ENCODE measurements at regions not wholly inside any gene's neighbourhood (a gene's known extent, or its start where the extent isn't known, plus 50 kb on each side); places are given as distances from the start of the nearest gene placed in this dataset.

GRCh38 chr21:35779690-35780570 is 280.4 kb downstream of the SETD4 start:
- TF ChIP-seq NFIC (IDR thresholded peaks at IDR 0.05) (no peak), ZBTB7A (IDR thresholded peaks at IDR 0.05; ENCODE audit: low read depth) (no peak), EGR1 (IDR thresholded peaks at IDR 0.05) (no peak), RAD21 (IDR thresholded peaks at IDR 0.05; ENCODE audit: low read depth) (no peak), FOXM1 (IDR thresholded peaks at IDR 0.05; ENCODE audit: borderline replicate concordance, low read depth) (no peak), TEAD4 (IDR thresholded peaks at IDR 0.05) (no peak), CREB1 (IDR thresholded peaks at IDR 0.05; ENCODE audit: low read depth) (no peak), CEBPB (IDR thresholded peaks at IDR 0.05) (no peak), TAF1 (IDR thresholded peaks at IDR 0.05; ENCODE audit: low read depth) (no peak), YY1 (IDR thresholded peaks at IDR 0.05; ENCODE audit: low read depth) (no peak), TCF12 (IDR thresholded peaks at IDR 0.05; ENCODE audit: low read depth) (no peak), EP300 (IDR thresholded peaks at IDR 0.05; ENCODE audit: borderline replicate concordance) (no peak), MAX (IDR thresholded peaks at IDR 0.05) (no peak)
- TF ChIP-seq, protein P1, sequence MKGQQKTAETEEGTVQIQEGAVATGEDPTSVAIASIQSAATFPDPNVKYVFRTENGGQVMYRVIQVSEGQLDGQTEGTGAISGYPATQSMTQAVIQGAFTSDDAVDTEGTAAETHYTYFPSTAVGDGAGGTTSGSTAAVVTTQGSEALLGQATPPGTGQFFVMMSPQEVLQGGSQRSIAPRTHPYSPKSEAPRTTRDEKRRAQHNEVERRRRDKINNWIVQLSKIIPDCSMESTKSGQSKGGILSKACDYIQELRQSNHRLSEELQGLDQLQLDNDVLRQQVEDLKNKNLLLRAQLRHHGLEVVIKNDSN (IDR thresholded peaks at IDR 0.05): no peak
- TF ChIP-seq, protein P2, sequence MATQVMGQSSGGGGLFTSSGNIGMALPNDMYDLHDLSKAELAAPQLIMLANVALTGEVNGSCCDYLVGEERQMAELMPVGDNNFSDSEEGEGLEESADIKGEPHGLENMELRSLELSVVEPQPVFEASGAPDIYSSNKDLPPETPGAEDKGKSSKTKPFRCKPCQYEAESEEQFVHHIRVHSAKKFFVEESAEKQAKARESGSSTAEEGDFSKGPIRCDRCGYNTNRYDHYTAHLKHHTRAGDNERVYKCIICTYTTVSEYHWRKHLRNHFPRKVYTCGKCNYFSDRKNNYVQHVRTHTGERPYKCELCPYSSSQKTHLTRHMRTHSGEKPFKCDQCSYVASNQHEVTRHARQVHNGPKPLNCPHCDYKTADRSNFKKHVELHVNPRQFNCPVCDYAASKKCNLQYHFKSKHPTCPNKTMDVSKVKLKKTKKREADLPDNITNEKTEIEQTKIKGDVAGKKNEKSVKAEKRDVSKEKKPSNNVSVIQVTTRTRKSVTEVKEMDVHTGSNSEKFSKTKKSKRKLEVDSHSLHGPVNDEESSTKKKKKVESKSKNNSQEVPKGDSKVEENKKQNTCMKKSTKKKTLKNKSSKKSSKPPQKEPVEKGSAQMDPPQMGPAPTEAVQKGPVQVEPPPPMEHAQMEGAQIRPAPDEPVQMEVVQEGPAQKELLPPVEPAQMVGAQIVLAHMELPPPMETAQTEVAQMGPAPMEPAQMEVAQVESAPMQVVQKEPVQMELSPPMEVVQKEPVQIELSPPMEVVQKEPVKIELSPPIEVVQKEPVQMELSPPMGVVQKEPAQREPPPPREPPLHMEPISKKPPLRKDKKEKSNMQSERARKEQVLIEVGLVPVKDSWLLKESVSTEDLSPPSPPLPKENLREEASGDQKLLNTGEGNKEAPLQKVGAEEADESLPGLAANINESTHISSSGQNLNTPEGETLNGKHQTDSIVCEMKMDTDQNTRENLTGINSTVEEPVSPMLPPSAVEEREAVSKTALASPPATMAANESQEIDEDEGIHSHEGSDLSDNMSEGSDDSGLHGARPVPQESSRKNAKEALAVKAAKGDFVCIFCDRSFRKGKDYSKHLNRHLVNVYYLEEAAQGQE (IDR thresholded peaks at IDR 0.05; ENCODE audit: low read depth): no peak

- TF ChIP-seq EGR1 (IDR thresholded peaks at IDR 0.05) (no peak), TAF1 (IDR thresholded peaks at IDR 0.05; ENCODE audit: low read depth) (no peak), CEBPB (IDR thresholded peaks at IDR 0.05) (no peak), FOXM1 (IDR thresholded peaks at IDR 0.05; ENCODE audit: borderline replicate concordance, low read depth) (no peak), MAX (IDR thresholded peaks at IDR 0.05) (no peak), CREB1 (IDR thresholded peaks at IDR 0.05; ENCODE audit: low read depth) (no peak), EP300 (IDR thresholded peaks at IDR 0.05; ENCODE audit: borderline replicate concordance) (no peak), TEAD4 (IDR thresholded peaks at IDR 0.05) (no peak), RAD21 (IDR thresholded peaks at IDR 0.05; ENCODE audit: low read depth) (no peak), ZBTB7A (IDR thresholded peaks at IDR 0.05; ENCODE audit: low read depth) (no peak), NFIC (IDR thresholded peaks at IDR 0.05) (no peak), TCF12 (IDR thresholded peaks at IDR 0.05; ENCODE audit: low read depth) (no peak), YY1 (IDR thresholded peaks at IDR 0.05; ENCODE audit: low read depth) (no peak)
- TF ChIP-seq, protein P2 (IDR thresholded peaks at IDR 0.05; ENCODE audit: low read depth): no peak
- TF ChIP-seq, protein P1 (IDR thresholded peaks at IDR 0.05): no peak
Measured at GRCh38 chr21:35779167-35779566, 281.2 kb downstream of the SETD4 start.

- TF ChIP-seq TCF12 (IDR thresholded peaks at IDR 0.05; ENCODE audit: low read depth) (no peak), TEAD4 (IDR thresholded peaks at IDR 0.05) (no peak), CEBPB (IDR thresholded peaks at IDR 0.05) (no peak), RAD21 (IDR thresholded peaks at IDR 0.05; ENCODE audit: low read depth) (no peak), MAX (IDR thresholded peaks at IDR 0.05) (no peak), CREB1 (IDR thresholded peaks at IDR 0.05; ENCODE audit: low read depth) (no peak), EGR1 (IDR thresholded peaks at IDR 0.05) (no peak), FOXM1 (IDR thresholded peaks at IDR 0.05; ENCODE audit: borderline replicate concordance, low read depth) (no peak)
- TF ChIP-seq, protein P1 (IDR thresholded peaks at IDR 0.05): no peak
Measured at GRCh38 chr21:35777081-35777480, 283.2 kb downstream of the SETD4 start.

- no peak for TF ChIP-seq CEBPB (IDR thresholded peaks at IDR 0.05)
- no peak for TF ChIP-seq CREB1 (IDR thresholded peaks at IDR 0.05; ENCODE audit: low read depth)
- no peak for TF ChIP-seq TEAD4 (IDR thresholded peaks at IDR 0.05)
- TF ChIP-seq NFIC (IDR thresholded peaks at IDR 0.05): no peak
- no peak for TF ChIP-seq MAX (IDR thresholded peaks at IDR 0.05)
- TF ChIP-seq FOXM1 (IDR thresholded peaks at IDR 0.05; ENCODE audit: borderline replicate concordance, low read depth): no peak
- TF ChIP-seq TCF12 (IDR thresholded peaks at IDR 0.05; ENCODE audit: low read depth): no peak
- TF ChIP-seq EGR1 (IDR thresholded peaks at IDR 0.05): no peak
- TF ChIP-seq RAD21 (IDR thresholded peaks at IDR 0.05; ENCODE audit: low read depth): no peak
- no peak for TF ChIP-seq YY1 (IDR thresholded peaks at IDR 0.05; ENCODE audit: low read depth)
- TF ChIP-seq TAF1 (IDR thresholded peaks at IDR 0.05; ENCODE audit: low read depth): no peak
- no peak for TF ChIP-seq ZBTB7A (IDR thresholded peaks at IDR 0.05; ENCODE audit: low read depth)
- TF ChIP-seq, protein P1 (IDR thresholded peaks at IDR 0.05): no peak
- TF ChIP-seq, protein P2 (IDR thresholded peaks at IDR 0.05; ENCODE audit: low read depth): no peak
- TF ChIP-seq EP300 (IDR thresholded peaks at IDR 0.05; ENCODE audit: borderline replicate concordance): no peak
Measured at GRCh38 chr21:35775778-35776544, 284.4 kb downstream of the SETD4 start.

Measured in Ishikawa (cell line).